Stimulated activated CD4-positive, alpha-beta T cell treated with anti-CD3 and anti-CD28 coated beads, Interleukin-12 subunit alpha, Interleukin-12 subunit beta, amount 100 ng/mL, for 48 hours (primary cell): ENCODE measurements at regions not wholly inside any gene's neighbourhood (a gene's known extent, or its start where the extent isn't known, plus 50 kb on each side); places are given as distances from the start of the nearest gene placed in this dataset.
"Not testable (repeated sequence)": the region's sequence is repeated elsewhere in the genome, so short reads cannot be mapped to it uniquely, and the experiment has no call there.

Source experiments
- DNase-seq, 3 donors: peaks; one replicate each; pipeline ENCODE4 v3.0.0-alpha.2; 2020; ENCODE audit warnings: low read depth in 2 of 3, low spot score in 1 of 3

GRCh38 chr12:13404111-13404628, 207.6 kb downstream of the EMP1 start:
- DNase-seq = no peak

GRCh38 chr12:13391375-13391774, 194.8 kb downstream of the EMP1 start:
- not testable (repeated sequence) for DNase-seq

GRCh38 chr12:13390918-13391317, 194.4 kb downstream of the EMP1 start:
- DNase-seq = no peak

- DNase-seq = no peak
Measured at GRCh38 chr12:13390381-13390861, 193.9 kb downstream of the EMP1 start.

DNA sequence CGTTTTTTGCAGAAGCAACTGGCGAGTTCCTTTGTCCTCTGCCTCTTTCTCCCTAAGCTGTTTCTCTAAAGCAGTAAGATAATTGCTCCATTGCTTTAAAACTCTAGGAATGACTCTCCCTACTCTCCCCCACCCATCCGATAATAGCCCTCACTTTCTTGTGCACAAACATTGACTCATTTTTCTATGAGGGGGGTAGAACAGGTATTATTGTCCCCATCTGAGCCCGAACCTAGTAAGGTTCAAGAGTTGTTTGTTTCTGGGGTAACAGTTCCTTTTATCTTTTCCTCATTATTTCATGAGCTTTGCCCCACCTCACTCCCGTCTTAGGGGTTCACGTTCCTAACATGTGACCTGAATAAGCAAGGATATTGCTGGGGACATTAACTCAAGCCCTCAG, 190.6 kb downstream of the EMP1 start:
- no peak for DNase-seq

- DNase-seq = no peak
Measured at GRCh38 chr12:13386323-13387039, 190.0 kb downstream of the EMP1 start.

- DNase-seq = no peak
Measured at GRCh38 chr12:13383379-13383778, 186.9 kb downstream of the EMP1 start.

DNA sequence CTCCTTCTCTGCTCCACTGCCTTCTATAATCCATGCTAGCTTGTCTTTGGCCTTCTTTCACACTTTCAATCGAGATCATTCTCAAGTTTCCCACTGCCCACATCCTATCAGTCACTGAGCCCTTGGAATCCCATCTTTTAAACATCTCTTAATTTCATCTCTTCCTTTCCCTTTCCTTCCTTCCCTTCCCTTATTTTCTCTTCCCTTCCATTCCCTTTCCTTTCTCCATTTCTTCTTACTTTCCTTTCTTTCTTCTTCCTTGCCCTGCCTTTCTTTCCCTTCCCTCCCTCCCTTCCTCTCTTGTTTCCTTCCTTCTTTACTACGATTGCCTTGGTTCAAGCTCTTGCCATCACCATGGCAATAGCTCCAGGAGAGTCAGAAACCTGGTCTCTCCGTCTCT, 183.8 kb downstream of the EMP1 start:
- DNase-seq = no peak

DNA sequence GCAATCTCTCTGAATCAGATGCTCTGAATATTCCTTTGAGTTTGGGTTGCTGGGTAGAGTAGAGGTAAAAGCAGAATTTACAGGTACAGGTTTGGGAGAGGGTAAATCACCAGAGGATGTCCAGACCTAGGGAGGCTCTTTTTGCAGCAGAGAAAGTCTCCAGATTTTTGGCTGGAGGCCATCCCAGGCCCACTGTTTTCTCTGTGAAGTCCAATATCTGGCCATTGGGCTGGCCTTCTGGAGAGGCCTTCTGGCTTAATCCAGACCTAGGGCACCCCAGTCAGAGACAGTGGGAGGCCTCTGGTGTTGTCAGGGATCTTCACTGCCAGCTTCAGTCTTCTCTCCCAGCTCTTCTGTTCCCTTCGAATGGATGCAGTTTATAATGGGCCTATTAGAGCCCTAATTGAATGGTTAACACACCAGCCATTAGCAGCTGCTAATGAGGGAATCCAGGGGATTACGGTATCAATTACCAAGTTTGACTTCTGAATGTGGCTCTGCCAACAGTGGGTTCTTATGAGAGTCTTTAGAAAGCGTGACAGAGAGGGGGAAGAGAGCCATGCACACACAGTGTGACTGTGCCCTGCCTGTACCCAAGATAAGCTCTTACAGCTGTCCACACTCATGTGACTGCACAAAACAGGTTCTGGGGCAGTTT, 183.1 kb downstream of the EMP1 start:
- DNase-seq = no peak

DNA sequence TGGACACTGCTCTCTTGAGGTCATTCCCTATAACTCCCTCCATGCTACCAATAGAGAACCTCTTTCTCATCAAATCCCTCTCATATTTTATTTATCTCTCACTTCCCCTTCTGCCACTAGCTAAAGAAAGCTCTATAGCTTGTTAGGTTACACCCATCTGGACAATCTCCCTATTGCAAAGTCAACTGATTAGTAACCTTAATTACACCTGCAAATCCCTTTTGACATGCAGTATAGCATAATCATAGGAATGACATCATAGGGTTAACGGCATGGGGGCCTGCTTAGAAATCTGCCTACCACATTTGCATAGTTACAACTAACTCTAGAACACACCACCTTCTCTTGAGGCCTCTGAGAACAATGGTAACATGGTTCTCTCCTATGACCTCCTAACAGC, 181.2 kb downstream of the EMP1 start:
- DNase-seq = no peak

GRCh38 chr12:13376610-13377373, 180.3 kb downstream of the EMP1 start:
- no peak for DNase-seq

DNA sequence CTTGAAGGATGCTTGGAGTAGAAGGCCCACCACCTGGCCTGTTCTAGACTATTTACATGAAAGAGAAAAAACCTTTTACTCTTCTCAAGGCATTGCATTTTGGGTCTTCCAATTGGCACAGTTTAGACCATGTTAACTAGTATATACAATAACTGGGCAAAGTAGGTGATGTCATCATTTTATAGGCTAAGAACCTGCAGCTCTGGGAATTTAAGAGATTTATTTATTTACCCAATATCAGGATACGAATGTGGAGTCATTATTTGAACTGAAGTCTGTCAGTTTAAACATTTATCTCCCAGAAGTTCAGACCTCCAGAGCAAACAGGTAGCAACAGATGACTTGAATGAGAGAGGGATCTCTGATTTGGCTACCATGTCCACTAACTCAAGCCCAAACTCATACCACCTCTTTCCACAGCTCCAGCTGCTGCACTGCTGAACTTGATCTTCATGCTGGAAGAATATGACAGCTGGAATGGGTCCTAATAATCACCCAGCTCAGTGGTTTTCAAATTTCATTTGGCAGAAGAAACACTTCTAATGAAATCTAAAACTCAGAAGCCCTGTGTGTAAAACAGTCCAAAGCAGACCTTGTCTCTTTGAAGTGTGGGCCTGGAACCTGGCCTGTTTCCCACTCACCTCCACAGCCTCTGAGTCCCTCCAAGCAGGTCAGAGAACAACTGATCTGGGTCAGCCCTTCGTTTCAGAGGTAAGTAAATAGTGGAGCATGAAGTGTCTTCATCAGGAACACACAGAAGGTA, 179.2 kb downstream of the EMP1 start:
- DNase-seq = no peak

DNA sequence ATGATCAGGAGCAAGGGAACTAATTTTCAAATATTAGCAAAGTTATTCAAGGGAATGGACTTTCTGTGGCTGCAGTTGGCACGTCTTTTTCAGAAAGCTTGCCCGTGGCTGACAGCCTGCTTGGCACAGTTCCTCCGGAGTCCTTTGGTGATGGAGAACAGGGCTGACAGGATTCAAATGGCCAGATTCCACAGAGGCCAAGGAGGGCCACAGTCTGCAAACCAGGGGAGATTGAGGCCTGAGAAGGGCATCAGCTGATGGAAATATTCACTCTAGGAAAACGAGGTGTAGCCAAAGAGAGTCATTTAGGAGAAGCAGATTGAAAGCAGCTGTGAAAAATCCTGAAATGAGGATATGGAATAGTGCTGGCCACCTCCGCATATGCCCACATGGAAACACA, 178.3 kb downstream of the EMP1 start:
- DNase-seq = no peak

DNA sequence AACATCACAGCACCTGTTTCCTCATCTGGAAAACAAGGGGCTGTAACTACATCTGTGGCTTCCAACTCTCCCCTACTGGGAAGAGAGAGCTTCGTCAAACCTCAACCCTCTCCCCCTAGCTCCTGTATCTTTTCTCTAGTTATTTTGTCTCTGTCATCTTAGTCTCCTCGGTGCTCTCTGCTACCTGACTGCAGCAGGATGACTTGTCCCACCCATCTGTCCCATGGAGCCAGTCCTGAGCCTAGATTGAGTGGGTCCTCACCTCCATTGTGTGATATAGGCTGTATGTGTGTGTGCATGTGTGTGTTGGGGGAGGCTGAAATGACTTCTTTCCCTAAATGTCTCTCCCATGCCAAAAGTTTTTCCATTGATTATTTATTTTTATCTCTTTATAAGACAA, 177.3 kb downstream of the EMP1 start:
- DNase-seq = no peak

DNA sequence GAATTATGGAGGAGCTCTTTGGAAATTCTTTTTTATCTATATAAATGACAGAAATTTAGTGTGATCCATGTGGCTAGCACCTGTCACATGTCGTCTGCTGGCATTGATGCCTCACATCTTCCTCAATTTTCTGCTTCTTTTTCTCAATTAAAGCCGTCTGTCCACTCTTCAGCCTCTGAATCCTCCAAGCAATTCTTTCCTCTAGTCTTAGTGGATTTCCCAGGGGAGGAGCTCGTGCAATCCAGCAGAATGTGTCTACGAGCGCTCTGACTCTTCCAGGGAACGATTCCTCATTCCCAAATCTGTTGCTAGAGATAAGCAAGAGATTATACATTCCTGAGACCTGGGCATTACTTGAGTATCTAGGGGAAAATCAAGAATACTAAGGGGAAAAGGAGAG, 176.6 kb downstream of the EMP1 start:
- no peak for DNase-seq

DNA sequence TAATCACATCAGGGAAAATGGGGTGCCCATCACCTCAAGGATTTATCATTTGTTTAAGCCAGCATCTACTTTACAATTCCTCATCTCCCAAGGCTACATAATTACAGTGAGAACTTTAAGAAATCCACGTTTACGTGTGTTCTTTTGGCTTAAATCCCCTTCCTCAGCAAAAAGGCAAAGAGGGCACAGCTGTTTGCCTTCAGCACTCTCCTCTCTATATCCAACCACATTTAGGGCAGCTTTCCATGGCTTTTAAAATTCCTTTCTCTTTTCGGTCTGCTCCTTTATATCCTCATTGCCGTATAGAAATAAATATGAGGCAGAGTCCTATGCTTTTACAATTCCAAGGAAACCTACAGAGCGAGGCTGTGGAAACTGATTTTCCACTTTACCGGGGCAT, 175.9 kb downstream of the EMP1 start:
- no peak for DNase-seq

GRCh38 chr12:13371797-13372196, 175.3 kb downstream of the EMP1 start:
- no peak for DNase-seq

- DNase-seq = no peak
Measured at GRCh38 chr12:13371367-13371766, 174.8 kb downstream of the EMP1 start.

- no peak for DNase-seq
Measured at GRCh38 chr12:13369474-13370056, 173.0 kb downstream of the EMP1 start.

DNA sequence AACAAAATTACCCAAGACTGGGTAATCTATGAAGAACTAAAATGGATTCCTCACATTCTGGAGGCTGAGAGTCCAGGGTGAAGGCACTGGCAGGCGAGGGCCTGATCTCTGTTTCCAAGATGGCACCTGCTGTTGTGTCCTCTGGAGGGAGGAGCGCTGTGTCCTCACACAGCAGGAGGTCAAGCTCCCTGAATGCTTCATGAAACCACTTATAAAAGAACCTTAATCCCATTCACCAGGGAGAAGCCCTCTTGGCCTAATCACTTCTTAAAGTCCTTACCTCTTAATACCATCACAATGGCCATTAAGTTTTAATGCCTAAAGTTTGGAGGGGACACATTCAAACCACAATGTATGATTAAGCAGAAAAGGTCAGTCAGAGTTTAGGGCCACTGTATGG, 172.4 kb downstream of the EMP1 start:
- no peak for DNase-seq

GRCh38 chr12:13368431-13368830, 171.9 kb downstream of the EMP1 start:
- no peak for DNase-seq
